Naive thymus-derived CD4-positive, alpha-beta T cell (primary cell): ENCODE measurements at regions not wholly inside any gene's neighbourhood (a gene's known extent, or its start where the extent isn't known, plus 50 kb on each side); places are given as distances from the start of the nearest gene placed in this dataset.

Experiments used
- ATAC-seq: fragments of 150-1000 bp; cut with Tn5 transposase; 2 replicates; pipeline ENCODE4 v1.10.0; 2021; ENCODE audit warnings: mild to moderate bottlenecking, moderate library complexity
- CTCF ChIA-PET: fragments of 350-600 bp; sonication (Branson Sonifier 250); formaldehyde crosslinking; loops from one replicate; lab custom pipeline; 2021; ENCODE audit warnings: antibody characterized with exemption; lab: Charles Lee
- POLR2A ChIA-PET: fragments of 350-600 bp; sonication (Branson Sonifier 250); formaldehyde crosslinking; loops from one replicate; lab custom pipeline; 2021; ENCODE audit warnings: antibody characterized with exemption, inconsistent platforms; lab: Charles Lee
- DNase-seq, 9 donors: peaks; one replicate each; pipeline versions ENCODE4 v3.0.0 to v3.0.0-alpha.2; 2020 to 2022; ENCODE audit warnings: mixed read lengths in 1 of 9
- H3K27ac ChIP-seq: one replicate; pipeline ENCODE4 v1.7.0; 2013; ENCODE audit warnings: mild to moderate bottlenecking, low read depth, low read length, moderate library complexity
- H3K27me3 ChIP-seq, 2 donors: one replicate each; pipeline ENCODE4 v1.7.0; 2013; ENCODE audit warnings: low read length in 2 of 2, mild to moderate bottlenecking in 2 of 2, moderate library complexity in 2 of 2; ENCODE audit not compliant: control insufficient read depth in 2 of 2, insufficient read depth in 2 of 2
- H3K36me3 ChIP-seq, 3 experiments: 1 replicate in 2 of 3; 2 replicates in 1 of 3; pipeline ENCODE4 v1.7.0; 2013; ENCODE audit warnings: low read length in 3 of 3, mild to moderate bottlenecking in 3 of 3, moderate library complexity in 1 of 3; ENCODE audit not compliant: insufficient read depth in 3 of 3, control insufficient read depth in 2 of 3
- H3K4me1 ChIP-seq, 2 donors: one replicate each; pipeline ENCODE4 v1.7.0; 2013; ENCODE audit warnings: low read length in 2 of 2, mild to moderate bottlenecking in 2 of 2, moderate library complexity in 1 of 2; ENCODE audit not compliant: control insufficient read depth in 2 of 2, insufficient read depth in 2 of 2
- H3K4me3 ChIP-seq: 2 replicates; pipeline ENCODE4 v1.7.0; 2013; ENCODE audit warnings: mild to moderate bottlenecking, low read length
- H3K9me3 ChIP-seq, 3 experiments: 1 replicate in 2 of 3; 2 replicates in 1 of 3; pipeline ENCODE4 v1.7.0; 2013; ENCODE audit warnings: low read length in 3 of 3; ENCODE audit not compliant: control insufficient read depth in 2 of 3
- H3K27ac Mint-ChIP-seq, 9 donors: one replicate each; pipeline ENCODE4 v1.8.0; 2020 to 2022; ENCODE audit warnings: mixed read lengths in 9 of 9, mild to moderate bottlenecking in 8 of 9, moderate library complexity in 5 of 9, inconsistent platforms in 2 of 9
- H3K27me3 Mint-ChIP-seq, 5 donors: one replicate each; pipeline ENCODE4 v1.8.0; 2021 to 2022; ENCODE audit warnings: mixed read lengths in 5 of 5, mild to moderate bottlenecking in 1 of 5
- H3K36me3 Mint-ChIP-seq, 5 donors: one replicate each; pipeline ENCODE4 v1.8.0; 2020 to 2022; ENCODE audit warnings: mixed read lengths in 5 of 5, mild to moderate bottlenecking in 3 of 5, inconsistent platforms in 1 of 5
- H3K4me1 Mint-ChIP-seq, 7 donors: one replicate each; pipeline ENCODE4 v1.8.0; 2020 to 2022; ENCODE audit warnings: mixed read lengths in 7 of 7, mild to moderate bottlenecking in 3 of 7, inconsistent platforms in 1 of 7
- H3K4me3 Mint-ChIP-seq, 10 donors: one replicate each; pipeline ENCODE4 v1.8.0; 2020 to 2022; ENCODE audit warnings: mild to moderate bottlenecking in 10 of 10, mixed read lengths in 10 of 10, moderate library complexity in 6 of 10, inconsistent platforms in 2 of 10
- H3K9me3 Mint-ChIP-seq, 11 donors: one replicate each; pipeline ENCODE4 v1.8.0; 2020 to 2022; ENCODE audit warnings: mixed read lengths in 11 of 11, mild to moderate bottlenecking in 4 of 11, inconsistent platforms in 1 of 11, moderate library complexity in 1 of 11
- intact Hi-C, 2 donors: fragments of 100-400 bp; cut with micrococcal nuclease; formaldehyde crosslinking; loops; one replicate each; pipeline ENCODE4 v1.15.1; 2023

DNA sequence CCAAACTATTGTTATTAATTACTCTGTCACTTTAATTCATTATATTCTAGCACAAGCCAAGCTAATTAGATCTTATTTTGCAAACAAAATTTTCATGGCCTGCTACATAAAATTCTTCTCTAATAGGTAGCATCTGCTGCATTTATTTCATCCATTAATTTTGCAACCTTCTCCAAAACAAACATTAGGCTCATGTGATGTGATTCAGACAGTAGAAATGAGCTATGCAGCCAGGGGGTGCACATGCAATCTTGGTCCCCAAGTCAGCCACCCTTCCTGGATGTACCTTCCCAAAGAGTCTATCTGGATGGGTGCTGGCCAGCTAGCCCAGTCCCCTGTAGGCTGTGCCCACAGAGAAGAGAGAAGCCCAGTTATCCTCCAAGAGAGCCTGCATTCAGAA is 242.1 kb upstream of the OSR1 start:
- Histone ChIP-seq H3K36me3 (no peaks in the 10 kb centered on the region), H3K27ac (no peak overlapping the region), H3K4me3 (no peak overlapping the region), H3K9me3 (no peaks in the 10 kb centered on the region), H3K27me3 (no peaks in the 10 kb centered on the region), H3K4me1 (no peaks in the 10 kb centered on the region)
- ATAC-seq (no peak), DNase-seq (no peak)
- peaks cover 0 to 25% (median 12%) of the 10 kb centered on the region in 5 donors for H3K27me3 Mint-ChIP-seq
- POLR2A ChIA-PET = no interaction called here
- H3K4me3 Mint-ChIP-seq = no peak overlapping the region
- CTCF ChIA-PET = no interaction called here
- intact Hi-C loops = no loop called here
- H3K27ac Mint-ChIP-seq = no peak overlapping the region
- peaks cover 0 to 14% (median 8%) of the 10 kb centered on the region in 11 donors for H3K9me3 Mint-ChIP-seq
- peaks cover 0 to 3% (median 0%) of the 10 kb centered on the region in 5 donors for H3K36me3 Mint-ChIP-seq
- no peaks in the 10 kb centered on the region for H3K4me1 Mint-ChIP-seq

- CTCF ChIA-PET = no interaction called here
- Histone ChIP-seq H3K4me1 (no peaks in the 10 kb centered on the region), H3K4me3 (no peak overlapping the region), H3K27me3 (no peaks in the 10 kb centered on the region), H3K36me3 (no peaks in the 10 kb centered on the region), H3K9me3 (no peaks in the 10 kb centered on the region), H3K27ac (no peak overlapping the region)
- intact Hi-C loops = no loop called here
- POLR2A ChIA-PET = no interaction called here
- Mint-ChIP-seq H3K4me1 (no peaks in the 10 kb centered on the region), H3K27ac (no peak overlapping the region), H3K27me3 (peaks cover 2 to 18% (median 13%) of the 10 kb centered on the region in 5 donors), H3K4me3 (no peak overlapping the region), H3K9me3 (peaks cover 0 to 8% (median 3%) of the 10 kb centered on the region in 11 donors), H3K36me3 (peaks cover 0 to 2% (median 0%) of the 10 kb centered on the region in 5 donors)
- ATAC-seq = no peak
- DNase-seq = no peak
Observed at GRCh38 chr2:19598971-19599370, 240.5 kb upstream of the OSR1 start.

DNA sequence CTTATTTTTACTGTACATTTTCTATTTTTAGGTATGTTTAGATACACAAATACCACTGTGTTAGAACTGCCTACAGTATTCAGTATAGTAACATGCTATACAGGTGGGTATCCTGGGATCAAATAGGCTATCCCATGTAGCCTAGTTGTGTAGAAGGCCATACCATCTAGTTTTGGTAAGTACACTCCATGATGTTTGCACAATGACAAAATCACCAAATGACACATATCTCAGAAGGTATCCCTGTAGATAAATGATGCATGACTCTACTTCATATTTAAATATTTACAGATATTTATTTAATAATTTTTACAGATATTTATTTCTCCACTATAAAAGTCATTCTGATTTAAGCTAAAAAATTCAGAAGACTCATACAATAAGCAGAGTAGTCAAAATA is 233.8 kb upstream of the OSR1 start:
- Histone ChIP-seq H3K36me3 (no peaks in the 10 kb centered on the region), H3K4me1 (no peaks in the 10 kb centered on the region), H3K27me3 (no peaks in the 10 kb centered on the region), H3K4me3 (no peak overlapping the region), H3K27ac (no peak overlapping the region), H3K9me3 (no peaks in the 10 kb centered on the region)
- intact Hi-C loops = no loop called here
- ChIA-PET POLR2A (no interaction called here), CTCF (no interaction called here)
- Mint-ChIP-seq H3K9me3 (no peaks in the 10 kb centered on the region), H3K27ac (no peak overlapping the region), H3K27me3 (peaks cover 2 to 10% (median 6%) of the 10 kb centered on the region in 5 donors), H3K4me3 (no peak overlapping the region), H3K36me3 (no peaks in the 10 kb centered on the region), H3K4me1 (no peaks in the 10 kb centered on the region)
- ATAC-seq = no peak
- no peak for DNase-seq

GRCh38 chr2:19589791-19590190 is 231.4 kb upstream of the OSR1 start:
- Histone ChIP-seq H3K4me1 (no peaks in the 10 kb centered on the region), H3K27ac (no peak overlapping the region), H3K4me3 (no peak overlapping the region), H3K9me3 (no peaks in the 10 kb centered on the region), H3K27me3 (no peaks in the 10 kb centered on the region), H3K36me3 (no peaks in the 10 kb centered on the region)
- Mint-ChIP-seq H3K9me3 (peaks cover 0 to 5% (median 0%) of the 10 kb centered on the region in 11 donors), H3K36me3 (no peaks in the 10 kb centered on the region), H3K4me3 (no peak overlapping the region), H3K4me1 (no peaks in the 10 kb centered on the region), H3K27me3 (peaks cover 0 to 6% (median 0%) of the 10 kb centered on the region in 5 donors), H3K27ac (no peak overlapping the region)
- CTCF ChIA-PET = no interaction called here
- ATAC-seq (no peak), DNase-seq (no peak)
- intact Hi-C loops = no loop called here
- POLR2A ChIA-PET = no interaction called here

DNA sequence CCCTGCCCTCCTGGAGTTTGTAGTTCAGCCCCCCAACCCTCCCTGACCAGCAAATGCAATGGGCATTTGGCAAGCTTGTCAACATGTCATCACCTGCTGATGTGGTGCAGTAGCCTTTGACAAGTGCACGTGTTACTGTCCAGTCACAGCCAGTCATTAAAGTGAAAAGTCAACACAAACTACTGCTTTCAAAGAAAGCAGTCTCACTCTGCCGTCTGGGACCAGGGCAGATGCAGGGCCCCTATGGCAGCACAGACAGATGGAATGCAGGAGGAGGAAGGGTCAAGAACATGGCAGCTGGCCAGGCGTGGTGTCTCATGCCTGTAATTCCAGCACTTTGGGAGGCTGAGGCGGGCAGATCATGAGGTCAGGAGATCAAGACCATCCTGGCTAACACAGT is 222.4 kb upstream of the OSR1 start:
- Mint-ChIP-seq H3K9me3 (peaks cover 0 to 9% (median 2%) of the 10 kb centered on the region in 11 donors), H3K27ac (no peak overlapping the region), H3K36me3 (no peaks in the 10 kb centered on the region), H3K27me3 (peaks cover 3 to 28% (median 22%) of the 10 kb centered on the region in 5 donors), H3K4me3 (no peak overlapping the region), H3K4me1 (no peaks in the 10 kb centered on the region)
- Histone ChIP-seq H3K4me3 (no peak overlapping the region), H3K4me1 (no peaks in the 10 kb centered on the region), H3K36me3 (no peaks in the 10 kb centered on the region), H3K27me3 (no peaks in the 10 kb centered on the region), H3K9me3 (no peaks in the 10 kb centered on the region), H3K27ac (no peak overlapping the region)
- ATAC-seq (no peak), DNase-seq (no peak)
- ChIA-PET POLR2A (no interaction called here), CTCF (no interaction called here)
- intact Hi-C loops = no loop called here

- H3K27ac ChIP-seq = no peak overlapping the region
- CTCF ChIA-PET = interaction anchor here (0.7 kb wide), 1 partner anchor 20 kb away, joined by 3 read pairs; no protein-coding TSS in a partner anchor
- H3K9me3 ChIP-seq = no peaks in the 10 kb centered on the region
- Mint-ChIP-seq H3K27ac (no peak overlapping the region), H3K4me1 (no peaks in the 10 kb centered on the region), H3K9me3 (peaks cover 0 to 9% (median 2%) of the 10 kb centered on the region in 11 donors), H3K4me3 (no peak overlapping the region), H3K36me3 (no peaks in the 10 kb centered on the region), H3K27me3 (peaks cover 3 to 28% (median 25%) of the 10 kb centered on the region in 5 donors)
- no peaks in the 10 kb centered on the region for H3K27me3 ChIP-seq
- ATAC-seq (no peak), DNase-seq (no peak)
- no peaks in the 10 kb centered on the region for H3K36me3 ChIP-seq
- POLR2A ChIA-PET = no interaction called here
- H3K4me1 ChIP-seq = no peaks in the 10 kb centered on the region
- no peak overlapping the region for H3K4me3 ChIP-seq
- intact Hi-C loops = no loop called here
Observed at GRCh38 chr2:19580264-19580663, 221.8 kb upstream of the OSR1 start.

DNA sequence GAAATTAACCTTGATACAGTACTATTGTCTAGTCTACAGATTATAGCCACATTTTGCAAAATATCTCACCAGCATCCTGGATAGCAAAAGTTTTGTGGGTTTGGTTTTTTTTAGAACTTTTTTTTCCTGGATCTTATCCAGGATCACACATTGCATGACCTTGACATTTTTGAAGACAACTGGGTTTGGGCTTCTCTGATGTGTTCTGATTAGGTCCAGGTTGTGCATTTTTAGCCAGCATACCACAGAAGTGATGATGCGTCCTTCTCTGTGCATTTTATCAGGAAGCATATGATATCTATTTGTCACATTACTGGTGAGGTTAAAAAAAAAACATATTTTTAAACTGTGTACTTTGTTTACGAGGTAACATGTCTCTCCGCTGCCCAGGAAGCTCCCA is 221.0 kb upstream of the OSR1 start:
- Mint-ChIP-seq H3K27ac (no peak overlapping the region), H3K4me3 (no peak overlapping the region), H3K27me3 (peaks cover 3 to 34% (median 25%) of the 10 kb centered on the region in 5 donors), H3K36me3 (no peaks in the 10 kb centered on the region), H3K9me3 (peaks cover 0 to 7% (median 0%) of the 10 kb centered on the region in 11 donors), H3K4me1 (no peaks in the 10 kb centered on the region)
- H3K36me3 ChIP-seq = no peaks in the 10 kb centered on the region
- no peak overlapping the region for H3K27ac ChIP-seq
- DNase-seq (no peak), ATAC-seq (no peak)
- no peaks in the 10 kb centered on the region for H3K9me3 ChIP-seq
- no peaks in the 10 kb centered on the region for H3K4me1 ChIP-seq
- intact Hi-C loops = no loop called here
- ChIA-PET POLR2A (no interaction called here), CTCF (interaction anchor here (0.7 kb wide), 1 partner anchor 19 kb away, joined by 3 read pairs; no protein-coding TSS in a partner anchor)
- no peaks in the 10 kb centered on the region for H3K27me3 ChIP-seq
- H3K4me3 ChIP-seq = no peak overlapping the region
